GM18873 (cell line): ENCODE measurements at regions not wholly inside any gene's neighbourhood (a gene's known extent, or its start where the extent isn't known, plus 50 kb on each side); places are given as distances from the start of the nearest gene placed in this dataset.
"Not testable (repeated sequence)": the region's sequence is repeated elsewhere in the genome, so short reads cannot be mapped to it uniquely, and the experiment has no call there.

Experiments
- ATAC-seq: cut with Tn5 transposase; IDR thresholded peaks from one replicate; pipeline ENCODE4 v1.9.1; 2021; ENCODE audit warnings: mild to moderate bottlenecking, moderate library complexity, moderate number of reproducible peaks; ENCODE audit not compliant: unreplicated experiment, low FRiP score

GRCh38 chr4:66034262-66034661 lies 364.0 kb upstream of the EPHA5 start:
- no peak for ATAC-seq

GRCh38 chr4:66032571-66032970 lies 362.3 kb upstream of the EPHA5 start:
- ATAC-seq = no peak

DNA sequence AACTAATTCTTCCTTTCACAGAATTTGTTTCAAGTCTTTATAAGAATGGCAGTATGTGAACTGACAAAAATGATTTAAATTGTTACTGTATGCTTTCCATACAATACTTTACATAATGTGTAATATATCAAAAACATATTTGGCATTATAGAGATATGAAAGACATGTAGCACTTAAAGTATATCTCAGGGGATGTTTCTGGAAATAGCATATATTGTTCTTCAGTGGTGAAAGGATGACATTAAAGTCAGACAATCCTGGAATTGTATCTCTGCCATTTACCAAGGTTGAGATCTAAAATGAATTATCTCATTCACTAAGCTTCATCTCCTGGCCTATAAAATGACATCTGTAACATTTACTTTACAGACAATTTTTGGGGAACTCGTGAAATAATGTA lies 358.4 kb upstream of the EPHA5 start:
- ATAC-seq = no peak

DNA sequence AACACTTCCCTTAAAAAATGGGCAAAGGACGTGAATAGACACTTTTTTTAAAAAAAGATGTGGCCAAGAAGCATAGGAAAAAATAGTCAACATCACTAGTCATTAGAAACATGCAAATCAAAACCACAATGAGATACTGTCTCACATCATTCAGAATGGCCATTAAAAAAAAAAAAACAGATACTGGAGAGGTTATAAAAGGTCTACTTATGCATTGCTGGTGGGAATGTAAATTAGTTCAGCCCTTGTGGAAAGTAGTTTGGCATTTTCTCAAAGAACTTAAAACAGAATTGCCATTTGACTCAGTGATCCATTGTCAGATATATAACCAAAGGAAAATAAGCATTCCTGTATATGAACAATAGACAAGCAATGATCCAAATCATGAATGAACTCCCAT lies 352.8 kb upstream of the EPHA5 start:
- no peak for ATAC-seq

GRCh38 chr4:66017671-66018070 lies 347.4 kb upstream of the EPHA5 start:
- ATAC-seq = no peak

GRCh38 chr4:66016240-66016639 lies 346.0 kb upstream of the EPHA5 start:
- no peak for ATAC-seq

DNA sequence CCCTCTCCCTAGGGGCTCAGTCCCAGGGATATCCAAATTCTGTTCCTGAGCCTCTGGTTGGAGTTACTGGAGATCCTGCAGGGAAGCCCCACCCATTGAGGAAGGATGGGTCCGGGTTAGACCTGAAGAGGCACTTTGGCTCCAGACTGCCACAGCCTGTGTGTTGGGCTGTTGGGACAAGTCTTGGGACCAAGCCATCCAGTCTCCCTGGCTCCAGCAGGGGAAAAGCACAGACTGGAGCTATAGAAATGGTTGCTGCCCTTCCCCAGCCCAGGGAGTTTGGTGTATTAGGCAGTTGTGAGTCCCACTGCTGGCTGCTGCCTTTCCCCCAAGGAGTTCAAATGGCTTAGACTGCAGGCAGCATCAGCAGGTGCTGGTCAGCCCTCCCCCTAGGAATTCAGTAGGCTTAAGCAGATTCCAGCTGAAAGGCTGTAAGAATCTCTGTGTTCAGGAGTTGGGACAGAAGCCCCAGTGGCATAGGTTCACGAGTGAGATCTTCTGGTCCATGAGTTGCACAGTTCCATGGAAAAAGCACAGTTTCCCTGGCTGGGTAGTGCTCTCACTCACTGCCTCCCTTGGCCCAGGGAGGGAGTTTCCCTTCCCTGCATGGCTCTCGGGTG lies 344.0 kb upstream of the EPHA5 start:
- no peak for ATAC-seq

GRCh38 chr4:66000510-66001117 lies 330.3 kb upstream of the EPHA5 start:
- ATAC-seq = no peak

DNA sequence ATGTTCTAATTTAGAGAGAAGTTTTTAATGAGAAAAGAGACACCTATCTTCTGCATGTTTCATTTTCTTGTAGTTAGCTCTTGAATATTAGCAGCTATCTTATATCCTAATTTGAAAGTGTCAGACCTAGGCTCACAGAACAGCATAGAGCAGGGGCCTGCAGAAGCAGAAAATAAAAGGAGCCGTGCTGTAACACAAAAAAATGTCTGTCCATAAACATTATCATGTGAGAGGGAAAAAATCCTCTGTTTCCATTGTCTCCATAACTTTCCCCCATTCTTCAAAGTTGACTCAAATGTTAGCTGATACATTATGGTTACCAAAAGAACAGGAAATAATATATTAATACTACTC lies 329.2 kb upstream of the EPHA5 start:
- ATAC-seq = no peak

DNA sequence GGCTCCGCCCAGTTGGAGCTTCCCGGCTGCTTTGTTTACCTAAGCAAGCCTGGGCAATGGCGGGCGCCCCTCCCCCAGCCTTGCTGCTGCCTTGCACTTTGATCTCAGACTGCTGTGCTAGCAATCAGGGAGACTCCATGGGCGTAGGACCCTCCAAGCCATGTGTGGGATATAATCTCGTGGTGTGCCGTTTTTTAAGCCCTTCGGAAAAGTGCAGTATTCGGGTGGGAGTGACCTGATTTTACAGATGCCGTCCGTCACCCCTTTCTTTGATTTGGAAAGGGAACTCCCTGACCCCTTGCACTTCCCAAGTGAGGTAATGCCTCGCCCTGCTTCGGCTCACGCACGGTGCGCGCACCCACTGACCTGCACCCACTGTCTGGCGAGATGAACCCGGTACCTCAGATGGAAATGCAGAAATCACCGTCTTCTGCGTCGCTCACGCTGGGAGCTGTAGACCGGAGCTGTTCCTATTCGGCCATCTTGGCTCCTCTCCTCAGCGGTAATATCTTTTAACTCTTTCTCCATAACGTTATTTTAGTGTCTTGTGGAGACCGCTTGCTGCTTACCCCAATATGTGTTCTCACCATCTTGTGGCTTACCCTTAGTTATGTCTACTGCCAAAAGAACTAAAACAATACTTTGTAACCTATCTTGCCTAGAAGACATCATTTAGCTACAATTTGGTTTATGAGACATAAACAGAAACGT lies 328.7 kb upstream of the EPHA5 start:
- not testable (repeated sequence) for ATAC-seq

- no peak for ATAC-seq
Observed at GRCh38 chr4:65983061-65983460, 312.8 kb upstream of the EPHA5 start.

- ATAC-seq = no peak
Observed at GRCh38 chr4:65976287-65976686, 306.0 kb upstream of the EPHA5 start.

DNA sequence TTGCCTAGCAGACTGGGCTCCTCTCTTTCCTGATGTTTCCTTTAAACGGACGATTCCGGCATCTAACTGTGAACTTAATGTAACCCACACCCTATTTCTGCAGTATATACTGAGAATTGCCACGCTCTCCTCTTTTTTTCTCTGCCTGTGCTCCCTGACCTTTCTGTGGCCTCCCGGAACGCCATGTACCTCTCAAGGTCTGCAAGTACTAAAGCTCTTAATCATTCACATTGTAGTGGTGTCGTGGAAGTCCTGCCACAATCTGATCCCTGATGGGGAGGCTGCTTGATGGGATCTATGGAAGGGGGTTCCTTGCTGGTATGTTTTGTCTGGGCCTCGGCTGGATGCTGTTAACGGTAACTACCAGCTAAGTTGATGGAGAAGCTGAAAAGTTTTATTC lies 302.9 kb upstream of the EPHA5 start:
- ATAC-seq = no peak

GRCh38 chr4:65971686-65972085 lies 301.4 kb upstream of the EPHA5 start:
- ATAC-seq = no peak

GRCh38 chr4:65968831-65969558 lies 298.7 kb upstream of the EPHA5 start:
- no peak for ATAC-seq

DNA sequence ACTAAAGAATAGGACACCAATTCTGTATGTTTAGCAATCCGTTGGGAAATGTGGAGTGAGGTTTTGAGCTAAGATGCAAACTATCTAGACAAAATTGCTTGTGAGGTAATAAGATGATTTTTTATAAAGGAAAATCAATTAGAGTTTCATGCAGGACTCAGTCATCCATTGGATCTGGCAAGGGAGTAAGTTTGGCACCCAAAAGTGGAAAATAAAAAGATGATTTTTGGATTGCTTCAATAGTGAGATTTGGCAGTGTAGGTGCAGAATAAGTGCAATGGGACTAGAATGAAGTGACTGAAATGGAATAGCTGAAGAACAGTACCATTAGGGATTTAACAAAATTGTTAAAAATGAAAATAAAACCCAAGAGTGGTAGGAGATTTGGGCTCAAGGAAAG lies 290.5 kb upstream of the EPHA5 start:
- ATAC-seq = no peak

GRCh38 chr4:65954416-65954815 lies 284.1 kb upstream of the EPHA5 start:
- ATAC-seq = no peak

GRCh38 chr4:65951177-65951576 lies 280.9 kb upstream of the EPHA5 start:
- no peak for ATAC-seq

GRCh38 chr4:65943076-65943475 lies 272.8 kb upstream of the EPHA5 start:
- no peak for ATAC-seq

- ATAC-seq = no peak
Observed at GRCh38 chr4:65924843-65925242, 254.6 kb upstream of the EPHA5 start.

GRCh38 chr4:65923616-65924015 lies 253.3 kb upstream of the EPHA5 start:
- no peak for ATAC-seq
